OCI-LY7 (cell line): ENCODE measurements at regions not wholly inside any gene's neighbourhood (a gene's known extent, or its start where the extent isn't known, plus 50 kb on each side); places are given as distances from the start of the nearest gene placed in this dataset.

Experiments
- CTCF ChIP-seq: fragments of 200-600 bp; sonication (generic); conservative IDR thresholded peaks from 2 replicates; pipeline ENCODE4 v1.5.1; 2014; ENCODE audit warnings: mild to moderate bottlenecking, antibody characterized with exemption, low read length, moderate library complexity, mixed read lengths
- EZH2phosphoT487 ChIP-seq: fragments of 200-600 bp; sonication (generic); IDR thresholded peaks from 2 replicates; pipeline ENCODE4 v1.6.1; 2018; ENCODE audit warnings: low read depth, borderline replicate concordance, mild to moderate bottlenecking, mixed run types, antibody characterized with exemption, low read length, moderate library complexity, mixed read lengths

- TF ChIP-seq CTCF (no peak), EZH2phosphoT487 (no peak)
Observed at GRCh38 chr17:33516645-33517044, 223.6 kb upstream of the ASIC2 start.
